Epithelial cell of proximal tubule (primary cell): ENCODE measurements at regions not wholly inside any gene's neighbourhood (a gene's known extent, or its start where the extent isn't known, plus 50 kb on each side); places are given as distances from the start of the nearest gene placed in this dataset.

Experiments
- DNase-seq: peaks from one replicate; pipeline ENCODE4 v3.0.0-alpha.2; 2011; ENCODE audit warnings: low read depth
- H3K4me3 ChIP-seq: 2 replicates; pipeline ENCODE4 v1.5.1; 2011; ENCODE audit warnings: low read depth, mild to moderate bottlenecking, low read length
- CTCF ChIP-seq: conservative IDR thresholded peaks from 2 replicates; pipeline ENCODE4 v1.5.1; 2012; ENCODE audit warnings: low read depth, mild to moderate bottlenecking, low read length

GRCh38 chr1:43082740-43083139 is 89.3 kb downstream of the EBNA1BP2 start:
- H3K4me3 ChIP-seq, result no peak overlapping the region
- TF ChIP-seq CTCF, result no peak
- DNase-seq, result no peak

GRCh38 chr1:43077273-43077672 is 94.8 kb downstream of the EBNA1BP2 start:
- no peak for DNase-seq
- no peak overlapping the region for H3K4me3 ChIP-seq
- no peak for TF ChIP-seq CTCF

- H3K4me3 ChIP-seq, result no peak overlapping the region
- DNase-seq, result no peak
- no peak for TF ChIP-seq CTCF
Measured at GRCh38 chr1:43074709-43075108, 97.4 kb downstream of the EBNA1BP2 start.

GRCh38 chr1:43074244-43074643 is 97.8 kb downstream of the EBNA1BP2 start:
- DNase-seq, result no peak
- H3K4me3 ChIP-seq, result no peak overlapping the region
- TF ChIP-seq CTCF, result peak; percentile 41

- H3K4me3 ChIP-seq, result no peak overlapping the region
- peak; percentile 86 for TF ChIP-seq CTCF
- DNase-seq, result peak; percentile 10
Measured at GRCh38 chr1:43073490-43074230, 98.4 kb downstream of the EBNA1BP2 start.

- no peak for TF ChIP-seq CTCF
- no peak overlapping the region for H3K4me3 ChIP-seq
- DNase-seq, result no peak
Measured at GRCh38 chr1:43072314-43072713, 99.8 kb downstream of the EBNA1BP2 start.

GRCh38 chr1:43071241-43071640 is 100.8 kb downstream of the EBNA1BP2 start:
- H3K4me3 ChIP-seq, result no peak overlapping the region
- DNase-seq, result no peak
- TF ChIP-seq CTCF, result no peak
